ENCODE measurements at regions not wholly inside any gene's neighbourhood (a gene's known extent, or its start where the extent isn't known, plus 50 kb on each side); places are given as distances from the start of the nearest gene placed in this dataset.

GRCh38 chr2:82525744-82526143, 1933.3 kb downstream of the SUCLG1 start:
- Histone ChIP-seq H3K79me2 (ENCODE audit: insufficient read depth, low read length) (no peaks in the 10 kb centered on the region), H3K9me3 (ENCODE audit: low read length) (no peaks in the 10 kb centered on the region), H3K4me1 (ENCODE audit: insufficient read depth, low read length, severe bottlenecking) (no peaks in the 10 kb centered on the region), H3K27ac (ENCODE audit: low read depth, low read length, poor library complexity, severe bottlenecking) (no peak overlapping the region), H2AFZ (ENCODE audit: low read length) (no peak overlapping the region), H3K4me3 (ENCODE audit: low read depth, low read length, poor library complexity, severe bottlenecking) (no peak overlapping the region), H4K20me1 (ENCODE audit: insufficient read depth, low read length) (no peaks in the 10 kb centered on the region), H3K9me2 (ENCODE audit: low read depth, low read length) (no peaks in the 10 kb centered on the region), H3K36me3 (ENCODE audit: insufficient read depth, low read length) (no peaks in the 10 kb centered on the region), H3F3A (ENCODE audit: insufficient read depth, low read length) (no peaks in the 10 kb centered on the region), H3K9ac (ENCODE audit: low read length) (no peak overlapping the region), H3K4me2 (ENCODE audit: low read length) (no peak overlapping the region), H3K27me3 (ENCODE audit: insufficient read depth, low read length) (no peaks in the 10 kb centered on the region)
- TF ChIP-seq CTCF (IDR thresholded peaks at IDR 0.05; ENCODE audit: low read length) (no peak), EZH2 (IDR thresholded peaks at IDR 0.05; ENCODE audit: borderline replicate concordance, low read length) (no peak)

- no peaks in the 10 kb centered on the region for H3K9me2 ChIP-seq (ENCODE audit: low read depth, low read length)
- H4K20me1 ChIP-seq (ENCODE audit: insufficient read depth, low read length): no peaks in the 10 kb centered on the region
- H3K9me3 ChIP-seq (ENCODE audit: low read length): no peaks in the 10 kb centered on the region
- H3K27me3 ChIP-seq (ENCODE audit: insufficient read depth, low read length): no peaks in the 10 kb centered on the region
- no peaks in the 10 kb centered on the region for H3F3A ChIP-seq (ENCODE audit: insufficient read depth, low read length)
- H3K9ac ChIP-seq (ENCODE audit: low read length): no peak overlapping the region
- H3K79me2 ChIP-seq (ENCODE audit: insufficient read depth, low read length): no peaks in the 10 kb centered on the region
- no peak overlapping the region for H3K4me2 ChIP-seq (ENCODE audit: low read length)
- TF ChIP-seq CTCF (IDR thresholded peaks at IDR 0.05; ENCODE audit: low read length) (no peak), EZH2 (IDR thresholded peaks at IDR 0.05; ENCODE audit: borderline replicate concordance, low read length) (no peak)
- H3K27ac ChIP-seq (ENCODE audit: low read depth, low read length, poor library complexity, severe bottlenecking): no peak overlapping the region
- H3K4me1 ChIP-seq (ENCODE audit: insufficient read depth, low read length, severe bottlenecking): no peaks in the 10 kb centered on the region
- no peaks in the 10 kb centered on the region for H3K36me3 ChIP-seq (ENCODE audit: insufficient read depth, low read length)
- no peak overlapping the region for H2AFZ ChIP-seq (ENCODE audit: low read length)
- no peak overlapping the region for H3K4me3 ChIP-seq (ENCODE audit: low read depth, low read length, poor library complexity, severe bottlenecking)
These were observed 1934.3 kb downstream of the SUCLG1 start for GRCh38 chr2:82524826-82525225.

- H3K36me3 ChIP-seq (ENCODE audit: insufficient read depth, low read length): no peaks in the 10 kb centered on the region
- no peak overlapping the region for H2AFZ ChIP-seq (ENCODE audit: low read length)
- H3K9me3 ChIP-seq (ENCODE audit: low read length): no peaks in the 10 kb centered on the region
- H3K27me3 ChIP-seq (ENCODE audit: insufficient read depth, low read length): no peaks in the 10 kb centered on the region
- no peaks in the 10 kb centered on the region for H3F3A ChIP-seq (ENCODE audit: insufficient read depth, low read length)
- no peak overlapping the region for H3K4me2 ChIP-seq (ENCODE audit: low read length)
- TF ChIP-seq CTCF (IDR thresholded peaks at IDR 0.05; ENCODE audit: low read length): no peak
- no peak for TF ChIP-seq EZH2 (IDR thresholded peaks at IDR 0.05; ENCODE audit: borderline replicate concordance, low read length)
- no peak overlapping the region for H3K27ac ChIP-seq (ENCODE audit: low read depth, low read length, poor library complexity, severe bottlenecking)
- no peaks in the 10 kb centered on the region for H3K9me2 ChIP-seq (ENCODE audit: low read depth, low read length)
- no peaks in the 10 kb centered on the region for H3K79me2 ChIP-seq (ENCODE audit: insufficient read depth, low read length)
- H4K20me1 ChIP-seq (ENCODE audit: insufficient read depth, low read length): no peaks in the 10 kb centered on the region
- no peaks in the 10 kb centered on the region for H3K4me1 ChIP-seq (ENCODE audit: insufficient read depth, low read length, severe bottlenecking)
- no peak overlapping the region for H3K9ac ChIP-seq (ENCODE audit: low read length)
- H3K4me3 ChIP-seq (ENCODE audit: low read depth, low read length, poor library complexity, severe bottlenecking): no peak overlapping the region
These were observed 1947.2 kb downstream of the SUCLG1 start for GRCh38 chr2:82511894-82512293.
